OCI-LY3 (cell line): ENCODE measurements at regions not wholly inside any gene's neighbourhood (a gene's known extent, or its start where the extent isn't known, plus 50 kb on each side); places are given as distances from the start of the nearest gene placed in this dataset.

Experiments used
- H2AFZ ChIP-seq: fragments of 200-600, 300-600 bp; shearing (Covaris generic); 2 replicates; pipeline ENCODE4 v1.6.0; 2014; ENCODE audit warnings: antibody characterized with exemption, low read depth, low read length
- H3K27ac ChIP-seq: fragments of 200-600, 300-600 bp; sonication (generic); 2 replicates; pipeline ENCODE4 v1.5.1; 2014; ENCODE audit warnings: mild to moderate bottlenecking, low read length, moderate library complexity, mixed read lengths
- H3K27me3 ChIP-seq: fragments of 200-600, 300-600 bp; sonication (generic); 2 replicates; pipeline ENCODE4 v1.6.1; 2014; ENCODE audit warnings: low read depth, low read length, mixed read lengths
- H3K36me3 ChIP-seq: fragments of 200-600, 300-600 bp; sonication (generic); replicated peaks from 2 replicates; pipeline ENCODE3; 2014; ENCODE audit warnings: low read depth, low read length, mixed read lengths
- H3K4me1 ChIP-seq: fragments of 300-600, 200-600 bp; sonication (generic); 2 replicates; pipeline ENCODE4 v1.6.1; 2014; ENCODE audit warnings: low read length, mixed read lengths
- H3K4me2 ChIP-seq: fragments of 200-600, 300-600 bp; sonication (generic); 2 replicates; pipeline ENCODE4 v1.6.1; 2014; ENCODE audit warnings: low read length, mixed read lengths
- H3K4me3 ChIP-seq: fragments of 300-600, 200-600 bp; sonication (generic); 2 replicates; pipeline ENCODE4 v1.5.1; 2014; ENCODE audit warnings: antibody characterized with exemption, mild to moderate bottlenecking, low read length, moderate library complexity
- H3K79me2 ChIP-seq: fragments of 300-600, 200-600 bp; shearing (Covaris generic); 2 replicates; pipeline ENCODE4 v1.6.1; 2014; ENCODE audit warnings: mild to moderate bottlenecking, low read length, mixed read lengths
- H3K9ac ChIP-seq: fragments of 300-600, 200-600 bp; shearing (Covaris generic); 2 replicates; pipeline ENCODE4 v1.6.0; 2014; ENCODE audit warnings: mild to moderate bottlenecking, low read length, moderate library complexity
- H3K9me3 ChIP-seq: fragments of 200-600, 300-600 bp; shearing (Covaris generic); 2 replicates; pipeline ENCODE4 v1.6.1; 2014; ENCODE audit warnings: low read length, mixed read lengths; ENCODE audit not compliant: insufficient read depth
- H4K20me1 ChIP-seq: fragments of 200-600, 300-600 bp; sonication (generic); 2 replicates; pipeline ENCODE4 v1.6.1; 2016; ENCODE audit warnings: low read length, mixed read lengths; ENCODE audit not compliant: insufficient read depth
- EZH2phosphoT487 ChIP-seq: fragments of 200-600 bp; shearing (Covaris generic); IDR thresholded peaks from 2 replicates; pipeline ENCODE4 v1.6.1; 2018; ENCODE audit warnings: antibody characterized with exemption, mixed run types, low read depth
- TF ChIP-seq, protein P1 (sequence below): fragments of 200-600, 300-600 bp; sonication (generic); IDR thresholded peaks from 2 replicates; pipeline ENCODE4 v1.5.1; 2014; ENCODE audit warnings: antibody characterized with exemption, low read length, low read depth

DNA sequence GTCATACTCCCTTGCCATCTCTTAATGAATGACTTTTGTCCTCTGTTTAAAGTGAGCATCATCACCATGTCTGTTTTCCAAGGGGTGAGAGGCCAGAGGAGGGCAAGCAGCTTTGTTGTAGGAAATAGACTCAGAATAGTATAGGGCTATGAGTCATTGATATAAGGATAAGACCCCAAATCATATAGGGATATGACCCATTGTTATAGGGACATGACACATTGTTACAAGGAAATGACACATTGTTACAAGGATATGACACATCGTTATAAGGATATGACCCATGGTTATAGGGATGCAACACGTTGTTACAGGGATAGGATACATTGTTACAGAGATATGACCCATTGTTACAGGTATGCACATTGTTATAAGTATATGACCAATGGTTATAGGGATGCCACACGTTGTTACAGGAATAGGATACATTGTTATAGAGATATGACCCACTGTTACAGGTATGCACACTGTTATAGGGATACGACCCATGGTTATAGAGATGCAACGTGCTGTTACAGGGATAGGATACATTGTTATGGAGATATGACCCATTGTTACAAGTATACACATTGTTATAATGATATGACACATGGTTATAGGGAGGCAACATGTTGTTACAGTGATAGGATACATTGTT lies 311.1 kb upstream of the ADARB2 start:
- H3K9ac ChIP-seq = no peak overlapping the region
- TF ChIP-seq EZH2phosphoT487 = no peak
- TF ChIP-seq, protein P1, sequence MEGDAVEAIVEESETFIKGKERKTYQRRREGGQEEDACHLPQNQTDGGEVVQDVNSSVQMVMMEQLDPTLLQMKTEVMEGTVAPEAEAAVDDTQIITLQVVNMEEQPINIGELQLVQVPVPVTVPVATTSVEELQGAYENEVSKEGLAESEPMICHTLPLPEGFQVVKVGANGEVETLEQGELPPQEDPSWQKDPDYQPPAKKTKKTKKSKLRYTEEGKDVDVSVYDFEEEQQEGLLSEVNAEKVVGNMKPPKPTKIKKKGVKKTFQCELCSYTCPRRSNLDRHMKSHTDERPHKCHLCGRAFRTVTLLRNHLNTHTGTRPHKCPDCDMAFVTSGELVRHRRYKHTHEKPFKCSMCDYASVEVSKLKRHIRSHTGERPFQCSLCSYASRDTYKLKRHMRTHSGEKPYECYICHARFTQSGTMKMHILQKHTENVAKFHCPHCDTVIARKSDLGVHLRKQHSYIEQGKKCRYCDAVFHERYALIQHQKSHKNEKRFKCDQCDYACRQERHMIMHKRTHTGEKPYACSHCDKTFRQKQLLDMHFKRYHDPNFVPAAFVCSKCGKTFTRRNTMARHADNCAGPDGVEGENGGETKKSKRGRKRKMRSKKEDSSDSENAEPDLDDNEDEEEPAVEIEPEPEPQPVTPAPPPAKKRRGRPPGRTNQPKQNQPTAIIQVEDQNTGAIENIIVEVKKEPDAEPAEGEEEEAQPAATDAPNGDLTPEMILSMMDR = no peak
- no peaks in the 10 kb centered on the region for H4K20me1 ChIP-seq

DNA sequence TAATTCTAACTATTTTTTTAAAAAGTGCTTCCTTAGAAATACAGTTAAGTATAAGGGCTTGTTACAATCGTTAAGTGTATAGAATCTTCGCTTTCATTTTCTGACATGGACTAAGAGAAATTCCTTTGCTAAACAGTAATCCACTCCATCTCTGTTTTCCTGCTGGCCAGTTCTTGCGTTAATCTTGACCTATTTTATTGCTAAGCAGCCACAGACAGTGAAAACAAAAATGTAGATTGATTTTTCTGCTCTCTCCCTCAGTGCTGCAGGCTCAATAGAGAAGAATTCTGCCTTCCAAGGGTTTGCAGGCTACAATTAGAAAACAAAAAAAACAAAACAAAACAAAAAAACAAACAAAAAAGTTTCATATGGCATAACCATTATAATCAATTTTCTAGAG lies 310.4 kb upstream of the ADARB2 start:
- Histone ChIP-seq H3K4me1 (no peaks in the 10 kb centered on the region), H3K4me2 (no peak overlapping the region), H3K27me3 (no peaks in the 10 kb centered on the region), H3K4me3 (no peak overlapping the region), H2AFZ (no peak overlapping the region), H3K79me2 (no peaks in the 10 kb centered on the region), H4K20me1 (no peaks in the 10 kb centered on the region), H3K36me3 (no peaks in the 10 kb centered on the region), H3K27ac (no peak overlapping the region), H3K9me3 (no peaks in the 10 kb centered on the region), H3K9ac (no peak overlapping the region)
- no peak for TF ChIP-seq EZH2phosphoT487
- TF ChIP-seq, protein P1 = no peak

More for the DNA sequence above, 311.1 kb upstream of the ADARB2 start:
- H3K4me1 ChIP-seq = no peaks in the 10 kb centered on the region
- H3K4me2 ChIP-seq = no peak overlapping the region
- no peaks in the 10 kb centered on the region for H3K27me3 ChIP-seq
- H3K79me2 ChIP-seq = no peaks in the 10 kb centered on the region
- no peaks in the 10 kb centered on the region for H3K9me3 ChIP-seq
- H3K36me3 ChIP-seq = no peaks in the 10 kb centered on the region
- no peak overlapping the region for H2AFZ ChIP-seq
- H3K27ac ChIP-seq = no peak overlapping the region
- H3K4me3 ChIP-seq = no peak overlapping the region

DNA sequence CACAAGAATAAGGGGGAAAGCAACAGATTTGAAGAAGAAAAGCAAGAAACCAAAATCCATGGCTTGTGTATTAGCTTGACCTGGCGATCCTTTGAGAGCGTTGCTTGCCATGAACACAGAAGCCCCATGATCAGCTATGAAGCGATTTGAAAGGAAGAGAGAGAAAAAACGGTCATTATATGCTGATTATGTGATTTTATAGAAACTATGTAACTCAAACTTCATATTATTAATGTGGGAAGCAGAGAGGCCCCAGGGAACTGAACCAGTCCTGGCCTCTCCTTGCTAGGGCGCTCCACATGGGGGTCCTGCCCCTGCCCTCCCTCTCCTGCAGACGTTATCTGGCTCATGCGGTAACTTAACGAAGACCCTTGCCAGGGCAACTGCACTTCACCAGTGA lies 306.1 kb upstream of the ADARB2 start:
- H3K79me2 ChIP-seq = no peaks in the 10 kb centered on the region
- no peaks in the 10 kb centered on the region for H3K27me3 ChIP-seq
- no peak overlapping the region for H3K9ac ChIP-seq
- no peaks in the 10 kb centered on the region for H4K20me1 ChIP-seq
- TF ChIP-seq, protein P1 = no peak
- TF ChIP-seq EZH2phosphoT487 = no peak
- H3K4me2 ChIP-seq = no peak overlapping the region
- no peaks in the 10 kb centered on the region for H3K36me3 ChIP-seq
- H2AFZ ChIP-seq = no peak overlapping the region
- H3K4me1 ChIP-seq = no peaks in the 10 kb centered on the region
- H3K9me3 ChIP-seq = no peaks in the 10 kb centered on the region
- no peak overlapping the region for H3K4me3 ChIP-seq
- no peak overlapping the region for H3K27ac ChIP-seq

DNA sequence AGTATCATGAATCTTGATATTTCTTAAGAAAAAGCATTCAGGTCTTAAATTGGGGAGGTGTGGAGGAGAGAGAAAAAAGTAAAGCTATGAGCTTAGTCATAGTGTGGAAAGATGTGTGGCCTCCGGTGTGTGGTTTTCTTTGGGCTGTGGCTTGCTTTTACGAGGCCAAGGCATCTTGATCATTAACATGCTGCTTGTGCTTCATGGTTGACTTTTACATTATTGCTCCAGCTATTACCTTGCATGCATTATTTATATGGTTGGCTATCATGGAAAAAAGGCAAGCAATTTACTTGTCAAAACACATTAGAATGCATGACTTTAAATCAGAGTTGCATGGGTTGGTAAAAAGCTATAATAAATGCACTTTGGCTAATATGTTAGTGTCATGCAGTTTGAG lies 300.7 kb upstream of the ADARB2 start:
- Histone ChIP-seq H3K9me3 (no peaks in the 10 kb centered on the region), H3K27me3 (no peaks in the 10 kb centered on the region), H4K20me1 (no peaks in the 10 kb centered on the region), H3K9ac (no peak overlapping the region), H2AFZ (no peak overlapping the region), H3K27ac (no peak overlapping the region), H3K4me2 (no peak overlapping the region), H3K4me3 (no peak overlapping the region), H3K36me3 (no peaks in the 10 kb centered on the region), H3K79me2 (no peaks in the 10 kb centered on the region), H3K4me1 (no peaks in the 10 kb centered on the region)
- TF ChIP-seq EZH2phosphoT487 = no peak
- TF ChIP-seq, protein P1 = no peak
